Vagina (tissue), 2 donors: ENCODE measurements at regions not wholly inside any gene's neighbourhood (a gene's known extent, or its start where the extent isn't known, plus 50 kb on each side); places are given as distances from the start of the nearest gene placed in this dataset.
"Not testable (repeated sequence)": the region's sequence is repeated elsewhere in the genome, so short reads cannot be mapped to it uniquely, and the experiment has no call there.

Source experiments
- DNase-seq, 2 donors: peaks; one replicate each; pipeline ENCODE4 v3.0.0-alpha.2; 2017; ENCODE audit errors: extremely low spot score in 2 of 2
- H3K27ac ChIP-seq: fragments of 200-600 bp; sonication (generic); one replicate; pipeline ENCODE4 v1.5.1; 2019
- H3K27me3 ChIP-seq: fragments of 200-600 bp; sonication (generic); one replicate; pipeline ENCODE4 v1.5.1; 2019
- H3K36me3 ChIP-seq, 2 donors: fragments of 200-600 bp; sonication (generic); one replicate each; pipeline ENCODE4 v1.5.1; 2017 to 2019
- H3K4me1 ChIP-seq: fragments of 200-600 bp; sonication (generic); one replicate; pipeline ENCODE4 v1.5.1; 2019
- H3K4me3 ChIP-seq, 2 donors: fragments of 200-600 bp; sonication (generic); 1 replicate in 1 of 2; 2 replicates in 1 of 2; pipeline ENCODE4 v1.5.1; 2016 to 2019
- H3K9me3 ChIP-seq: fragments of 200-600 bp; sonication (generic); one replicate; pipeline ENCODE4 v1.5.1; 2019
- CTCF ChIP-seq, 3 experiments: fragments of 450-650 bp in 2 of 3; fragments of 200-600 bp in 1 of 3; sonication (generic) in 1 of 3; IDR thresholded peaks; one replicate each; pipeline ENCODE4 v1.5.1; 2017 to 2019; ENCODE audit warnings: antibody characterized with exemption in 3 of 3, mild to moderate bottlenecking in 2 of 3, moderate library complexity in 2 of 3
- POLR2A ChIP-seq, 2 donors: fragments of 450-650 bp; IDR thresholded peaks; one replicate each; pipeline ENCODE4 v1.6.1; 2017; ENCODE audit warnings: antibody characterized with exemption in 2 of 2, mild to moderate bottlenecking in 2 of 2, moderate library complexity in 2 of 2
- POLR2AphosphoS5 ChIP-seq, 2 donors: sonication (generic); formaldehyde crosslinking; IDR thresholded peaks; one replicate each; pipeline ENCODE4 v1.9.0; 2017; ENCODE audit warnings: antibody characterized with exemption in 2 of 2, mild to moderate bottlenecking in 2 of 2, low read depth in 1 of 2; ENCODE audit not compliant: insufficient read depth in 1 of 2
- intact Hi-C: fragments of 100-400 bp; cut with DNase I; formaldehyde crosslinking; loops from one replicate; pipeline ENCODE4 v1.15.1; 2023

GRCh38 chr4:20019310-20020015 lies 232.2 kb upstream of the SLIT2 start:
- no peaks in the 10 kb centered on the region for H3K36me3 ChIP-seq
- intact Hi-C loops, result no loop called here
- H3K4me1 ChIP-seq, result no peaks in the 10 kb centered on the region
- H3K9me3 ChIP-seq, result no peaks in the 10 kb centered on the region
- DNase-seq, result no peak
- TF ChIP-seq CTCF (IDR thresholded peaks at IDR 0.05), result no peak
- TF ChIP-seq POLR2AphosphoS5 (IDR thresholded peaks at IDR 0.05; ENCODE audit: insufficient read depth in 1 of 2, low read depth in 1 of 2), result no peak
- TF ChIP-seq POLR2A (IDR thresholded peaks at IDR 0.05), result no peak
- H3K27me3 ChIP-seq, result no peaks in the 10 kb centered on the region
- H3K27ac ChIP-seq, result no peak overlapping the region
- no peak overlapping the region for H3K4me3 ChIP-seq

DNA sequence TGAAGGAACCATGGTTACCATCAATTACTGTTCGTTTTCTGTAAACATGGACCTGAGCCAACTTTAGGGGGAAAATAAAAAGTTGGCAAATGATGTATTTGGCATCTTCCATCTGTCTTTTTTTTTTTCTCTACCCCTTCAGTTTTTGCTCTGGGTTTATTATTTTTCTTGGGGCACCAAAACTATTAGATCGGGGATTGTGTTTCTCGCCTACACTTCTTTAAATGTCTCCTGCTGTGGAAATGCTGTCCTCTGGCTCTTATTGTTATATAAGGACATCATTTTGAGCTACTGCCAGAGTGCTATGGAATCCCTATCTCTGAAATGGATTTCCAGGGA lies 234.0 kb upstream of the SLIT2 start:
- Histone ChIP-seq H3K4me3 (no peak overlapping the region), H3K27me3 (no peaks in the 10 kb centered on the region), H3K9me3 (no peaks in the 10 kb centered on the region), H3K27ac (no peak overlapping the region), H3K4me1 (no peaks in the 10 kb centered on the region), H3K36me3 (no peaks in the 10 kb centered on the region)
- intact Hi-C loops, result no loop called here
- TF ChIP-seq POLR2AphosphoS5 (IDR thresholded peaks at IDR 0.05; ENCODE audit: insufficient read depth in 1 of 2, low read depth in 1 of 2) (no peak), POLR2A (IDR thresholded peaks at IDR 0.05) (no peak), CTCF (IDR thresholded peaks at IDR 0.05) (no peak)
- no peak for DNase-seq

DNA sequence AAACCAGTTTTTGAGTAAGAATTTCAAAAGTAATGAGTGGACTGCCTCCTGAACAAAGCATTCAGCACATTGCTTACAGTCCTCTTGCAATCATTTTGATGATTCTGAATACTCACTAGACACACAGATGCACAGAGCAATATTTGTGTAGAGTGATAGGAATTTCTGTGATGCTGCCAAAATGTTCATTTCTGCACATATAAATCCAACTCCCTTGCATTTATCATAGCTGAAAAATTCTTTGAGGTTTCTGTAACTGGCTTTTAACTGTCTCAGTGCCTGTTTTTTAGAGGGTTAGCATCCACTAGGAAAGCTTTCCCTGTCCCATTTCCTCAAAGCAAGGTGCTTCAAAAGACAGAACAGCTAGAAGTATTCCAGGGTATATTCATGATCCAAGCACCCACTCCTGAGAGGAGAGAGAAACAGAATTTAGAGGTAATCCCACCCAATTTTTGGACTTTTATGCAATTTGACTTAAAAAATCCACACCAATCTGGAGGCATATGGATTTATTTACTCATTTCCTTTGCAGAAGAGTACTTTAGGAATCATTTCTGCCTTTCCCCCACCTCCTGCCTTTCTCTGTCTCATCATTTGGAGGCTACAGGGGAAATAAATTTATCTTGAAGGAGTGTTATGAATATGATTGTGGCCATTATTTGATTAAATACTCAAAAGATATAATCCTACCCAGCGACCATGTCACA lies 234.5 kb upstream of the SLIT2 start:
- H3K27ac ChIP-seq, result no peak overlapping the region
- no peaks in the 10 kb centered on the region for H3K9me3 ChIP-seq
- DNase-seq, result no peak
- TF ChIP-seq CTCF (IDR thresholded peaks at IDR 0.05) (no peak), POLR2A (IDR thresholded peaks at IDR 0.05) (no peak), POLR2AphosphoS5 (IDR thresholded peaks at IDR 0.05; ENCODE audit: insufficient read depth in 1 of 2, low read depth in 1 of 2) (no peak)
- H3K4me3 ChIP-seq, result no peak overlapping the region
- intact Hi-C loops, result no loop called here
- no peaks in the 10 kb centered on the region for H3K36me3 ChIP-seq
- no peaks in the 10 kb centered on the region for H3K27me3 ChIP-seq
- H3K4me1 ChIP-seq, result no peaks in the 10 kb centered on the region

- Histone ChIP-seq H3K4me3 (no peak overlapping the region), H3K9me3 (no peaks in the 10 kb centered on the region), H3K36me3 (no peaks in the 10 kb centered on the region), H3K27ac (no peak overlapping the region), H3K4me1 (no peaks in the 10 kb centered on the region), H3K27me3 (no peaks in the 10 kb centered on the region)
- TF ChIP-seq CTCF (IDR thresholded peaks at IDR 0.05) (no peak), POLR2A (IDR thresholded peaks at IDR 0.05) (no peak), POLR2AphosphoS5 (IDR thresholded peaks at IDR 0.05; ENCODE audit: insufficient read depth in 1 of 2, low read depth in 1 of 2) (no peak)
- intact Hi-C loops, result no loop called here
- DNase-seq, result no peak
Measured at GRCh38 chr4:20015636-20016224, 236.0 kb upstream of the SLIT2 start.

DNA sequence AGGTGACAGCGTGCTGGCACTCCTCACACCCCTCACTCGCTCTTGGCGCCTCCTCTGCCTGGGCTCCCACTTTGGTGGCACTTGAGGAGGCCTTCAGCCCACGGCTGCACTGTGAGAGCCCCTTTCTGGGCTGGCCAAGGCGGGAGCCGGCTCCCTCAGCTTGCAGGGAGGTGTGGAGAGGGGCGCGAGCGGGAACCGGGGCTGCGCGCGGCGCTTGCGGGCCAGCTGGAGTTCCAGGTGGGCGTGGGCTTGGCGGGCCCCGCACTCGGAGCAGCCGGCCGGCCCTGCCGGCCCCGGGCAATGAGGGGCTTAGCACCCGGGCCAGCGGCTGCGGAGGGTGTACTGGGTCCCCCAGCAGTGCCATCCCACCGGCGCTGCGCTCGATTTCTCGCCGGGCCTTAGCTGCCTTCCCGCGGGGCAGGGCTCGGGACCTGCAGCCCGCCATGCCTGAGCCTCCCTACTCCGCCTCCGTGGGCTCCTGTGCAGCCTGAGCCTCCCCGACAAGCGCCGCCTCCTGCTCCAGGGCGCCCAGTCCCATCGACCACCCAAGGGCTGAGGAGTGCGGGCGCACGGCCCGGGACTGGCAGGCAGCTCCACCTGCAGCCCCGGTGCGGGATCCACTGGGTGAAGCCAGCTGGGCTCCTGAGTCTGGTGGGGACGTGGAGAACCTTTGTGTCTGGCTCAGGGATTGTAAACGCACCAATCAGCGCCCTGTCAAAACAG lies 247.7 kb upstream of the SLIT2 start:
- H3K27ac ChIP-seq, H3K9me3 ChIP-seq, intact Hi-C loops, H3K36me3 ChIP-seq, H3K27me3 ChIP-seq, DNase-seq, H3K4me1 ChIP-seq, H3K4me3 ChIP-seq: not testable (repeated sequence)
